ENCODE measurements at regions not wholly inside any gene's neighbourhood (a gene's known extent, or its start where the extent isn't known, plus 50 kb on each side); places are given as distances from the start of the nearest gene placed in this dataset.

DNA sequence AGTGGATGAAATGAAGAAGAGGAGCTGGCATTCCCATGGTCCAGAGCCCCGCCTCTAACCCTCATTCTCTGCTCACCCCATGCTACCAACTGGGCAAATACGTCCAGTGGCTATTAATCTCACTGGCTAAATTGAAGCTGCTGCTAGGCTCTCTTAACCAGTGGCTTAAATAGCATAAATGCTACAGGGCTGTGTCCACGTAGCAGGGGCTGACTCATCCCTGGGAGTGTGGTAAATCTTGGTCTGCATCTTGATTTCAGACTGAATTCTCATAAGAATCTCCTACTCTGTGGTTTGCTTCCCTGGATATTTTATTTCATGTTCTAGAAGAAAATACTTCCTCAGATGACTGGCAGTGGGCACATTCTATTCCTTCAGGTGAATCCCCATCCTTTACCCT, 193.1 kb upstream of the ARG1 start:
- TF ChIP-seq EZH2phosphoT487 (IDR thresholded peaks at IDR 0.05; ENCODE audit: borderline replicate concordance, low read length): no peak
- TF ChIP-seq, protein P1, sequence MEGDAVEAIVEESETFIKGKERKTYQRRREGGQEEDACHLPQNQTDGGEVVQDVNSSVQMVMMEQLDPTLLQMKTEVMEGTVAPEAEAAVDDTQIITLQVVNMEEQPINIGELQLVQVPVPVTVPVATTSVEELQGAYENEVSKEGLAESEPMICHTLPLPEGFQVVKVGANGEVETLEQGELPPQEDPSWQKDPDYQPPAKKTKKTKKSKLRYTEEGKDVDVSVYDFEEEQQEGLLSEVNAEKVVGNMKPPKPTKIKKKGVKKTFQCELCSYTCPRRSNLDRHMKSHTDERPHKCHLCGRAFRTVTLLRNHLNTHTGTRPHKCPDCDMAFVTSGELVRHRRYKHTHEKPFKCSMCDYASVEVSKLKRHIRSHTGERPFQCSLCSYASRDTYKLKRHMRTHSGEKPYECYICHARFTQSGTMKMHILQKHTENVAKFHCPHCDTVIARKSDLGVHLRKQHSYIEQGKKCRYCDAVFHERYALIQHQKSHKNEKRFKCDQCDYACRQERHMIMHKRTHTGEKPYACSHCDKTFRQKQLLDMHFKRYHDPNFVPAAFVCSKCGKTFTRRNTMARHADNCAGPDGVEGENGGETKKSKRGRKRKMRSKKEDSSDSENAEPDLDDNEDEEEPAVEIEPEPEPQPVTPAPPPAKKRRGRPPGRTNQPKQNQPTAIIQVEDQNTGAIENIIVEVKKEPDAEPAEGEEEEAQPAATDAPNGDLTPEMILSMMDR (IDR thresholded peaks at IDR 0.05; ENCODE audit: low read depth, low read length, poor library complexity, severe bottlenecking): no peak

All from DOHH2 (cell line).